ENCODE measurements at regions not wholly inside any gene's neighbourhood (a gene's known extent, or its start where the extent isn't known, plus 50 kb on each side); places are given as distances from the start of the nearest gene placed in this dataset.
"Not testable (repeated sequence)": the region's sequence is repeated elsewhere in the genome, so short reads cannot be mapped to it uniquely, and the experiment has no call there.

DNA sequence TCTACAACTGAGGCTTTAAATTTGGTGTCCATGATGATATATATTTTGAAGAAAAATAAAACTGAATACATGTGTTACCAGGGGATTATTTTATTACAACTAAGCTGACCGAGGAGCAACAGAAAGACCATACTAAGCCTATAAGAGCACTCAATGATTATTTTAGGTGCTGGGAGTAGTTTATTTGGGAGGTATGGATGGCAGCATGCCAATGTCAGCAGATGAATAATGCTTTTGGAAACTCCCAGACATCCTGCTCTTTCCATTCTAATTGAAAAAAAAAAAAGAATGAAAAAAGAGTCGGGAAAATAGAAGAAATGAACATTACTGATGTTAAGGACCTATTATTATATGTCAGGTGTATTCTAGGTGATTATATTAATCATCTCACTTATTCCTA lies 441.2 kb downstream of the BTG1 start:
- DNase-seq (ENCODE audit: extremely low read depth in 1 of 2, low read depth in 1 of 2), result no peak

DNA sequence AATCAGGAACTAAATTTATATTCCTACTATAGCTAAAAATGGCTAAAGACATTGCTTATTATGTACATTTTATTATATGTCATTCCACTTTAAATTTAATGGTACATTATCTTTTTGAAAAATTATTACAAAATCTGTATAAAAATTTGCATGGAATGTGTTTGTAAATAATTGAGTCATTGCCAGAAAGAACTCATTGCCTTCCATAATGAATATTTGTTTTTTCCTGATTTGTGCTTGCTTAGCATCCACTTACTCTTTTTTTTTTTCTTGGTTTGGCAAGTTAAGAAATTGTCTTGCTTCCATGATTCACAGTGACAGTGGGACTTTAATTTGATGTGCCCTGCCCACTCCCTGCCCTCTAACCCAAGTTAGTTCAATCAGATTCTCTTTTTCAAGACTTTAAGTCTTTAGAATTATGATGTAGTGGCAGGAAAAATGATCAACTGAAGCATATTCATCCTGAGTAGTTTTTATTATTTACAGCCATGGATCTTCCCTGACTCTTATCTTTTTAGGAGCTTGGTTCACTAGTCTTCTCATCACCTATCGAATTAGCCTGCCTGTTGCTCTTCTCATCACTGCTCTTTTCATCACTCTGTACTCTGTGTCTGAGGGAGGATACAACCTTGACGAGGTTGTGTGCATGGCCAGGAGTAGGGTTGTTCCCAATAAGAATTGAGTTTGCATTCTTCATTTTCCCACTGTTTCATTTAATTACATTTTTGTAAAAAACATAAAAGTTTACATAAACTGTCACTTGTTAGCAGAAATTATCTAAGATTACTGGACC lies 442.0 kb downstream of the BTG1 start:
- DNase-seq (ENCODE audit: extremely low read depth in 1 of 2, low read depth in 1 of 2), result no peak

DNA sequence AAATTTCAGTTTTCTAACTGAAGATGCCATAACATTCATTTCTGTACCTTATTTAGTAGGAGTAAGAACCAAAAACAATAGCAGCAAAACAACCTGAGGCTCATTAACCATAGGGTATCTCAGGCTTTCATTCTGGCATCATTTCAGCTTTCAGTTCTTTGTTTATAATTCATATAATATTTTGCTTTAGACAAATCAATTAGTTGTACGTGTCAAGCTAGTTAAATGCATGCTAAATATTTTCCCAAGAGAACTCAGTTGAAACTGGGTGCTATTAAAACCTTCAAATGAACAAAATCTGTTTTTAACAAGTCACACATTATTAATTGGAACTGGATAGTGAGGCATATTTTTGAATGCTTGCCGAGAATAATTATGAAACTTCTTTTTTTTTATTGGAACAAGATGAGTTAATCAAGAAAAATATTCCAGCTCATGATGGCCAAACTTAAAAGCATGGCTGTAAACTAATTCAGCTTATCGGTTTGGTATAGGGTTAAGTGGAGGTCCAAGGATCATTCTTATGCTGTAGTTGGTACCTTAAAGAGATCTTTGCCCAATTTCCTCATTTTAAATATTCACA lies 442.7 kb downstream of the BTG1 start:
- no peak for DNase-seq (ENCODE audit: extremely low read depth in 1 of 2, low read depth in 1 of 2)

DNA sequence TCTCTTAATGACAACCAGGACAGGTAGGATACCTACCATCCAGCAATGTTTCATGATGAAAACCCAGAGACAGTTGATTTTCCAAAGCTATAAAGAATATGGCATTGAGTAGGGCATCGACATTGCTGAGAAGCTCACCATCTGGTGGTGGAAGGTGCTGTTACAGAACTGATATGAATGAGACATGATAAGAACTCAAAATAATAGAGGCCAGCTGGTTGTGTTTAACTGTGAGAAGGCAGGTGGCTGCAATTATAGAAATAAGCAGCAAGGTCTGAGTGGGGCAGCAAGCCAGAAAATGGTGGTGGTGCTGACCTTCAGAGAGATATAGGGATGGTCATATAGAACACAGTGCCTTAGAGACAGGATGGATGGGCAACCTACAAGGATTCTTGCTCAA lies 449.7 kb downstream of the BTG1 start:
- DNase-seq (ENCODE audit: extremely low read depth in 1 of 2, low read depth in 1 of 2), result no peak

DNA sequence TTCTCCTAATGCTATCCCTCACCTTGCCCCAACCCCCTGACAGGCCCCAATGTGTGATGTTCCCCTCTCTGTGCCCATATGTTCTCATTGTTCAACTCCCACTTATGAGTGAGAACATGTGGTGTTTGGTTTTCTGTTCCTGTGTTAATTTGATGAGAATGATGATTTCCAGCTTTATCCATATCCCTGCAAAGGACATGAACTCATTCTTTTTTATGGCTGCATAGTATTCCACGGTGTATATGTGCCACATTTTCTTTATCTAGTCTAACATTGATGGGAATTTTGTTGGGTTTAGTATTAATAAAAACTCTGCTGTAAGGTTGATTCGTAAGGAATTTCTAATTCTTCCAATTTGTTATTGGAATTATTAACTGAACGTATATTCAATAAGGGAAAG lies 450.2 kb downstream of the BTG1 start:
- DNase-seq (ENCODE audit: extremely low read depth in 1 of 2, low read depth in 1 of 2), result not testable (repeated sequence)

DNA sequence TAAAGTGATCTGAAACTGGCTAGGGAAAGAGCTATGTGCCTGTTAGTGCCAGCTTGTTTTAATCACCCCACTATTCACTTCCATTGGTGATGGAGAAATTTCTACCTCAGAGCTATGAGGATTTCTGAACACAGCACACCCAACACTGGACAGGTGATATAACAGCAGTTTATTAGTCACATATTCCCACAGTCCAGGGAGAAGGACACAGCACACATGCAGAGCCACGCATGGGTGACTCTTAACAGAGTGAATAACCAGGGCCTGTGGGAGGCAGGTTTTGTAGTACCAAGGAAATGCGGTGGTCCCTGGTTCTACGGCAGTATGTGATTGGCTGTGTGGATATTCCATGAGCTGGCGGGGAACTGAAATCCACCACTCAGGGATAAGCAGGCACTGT lies 455.1 kb downstream of the BTG1 start:
- no peak for DNase-seq (ENCODE audit: extremely low read depth in 1 of 2, low read depth in 1 of 2)

DNA sequence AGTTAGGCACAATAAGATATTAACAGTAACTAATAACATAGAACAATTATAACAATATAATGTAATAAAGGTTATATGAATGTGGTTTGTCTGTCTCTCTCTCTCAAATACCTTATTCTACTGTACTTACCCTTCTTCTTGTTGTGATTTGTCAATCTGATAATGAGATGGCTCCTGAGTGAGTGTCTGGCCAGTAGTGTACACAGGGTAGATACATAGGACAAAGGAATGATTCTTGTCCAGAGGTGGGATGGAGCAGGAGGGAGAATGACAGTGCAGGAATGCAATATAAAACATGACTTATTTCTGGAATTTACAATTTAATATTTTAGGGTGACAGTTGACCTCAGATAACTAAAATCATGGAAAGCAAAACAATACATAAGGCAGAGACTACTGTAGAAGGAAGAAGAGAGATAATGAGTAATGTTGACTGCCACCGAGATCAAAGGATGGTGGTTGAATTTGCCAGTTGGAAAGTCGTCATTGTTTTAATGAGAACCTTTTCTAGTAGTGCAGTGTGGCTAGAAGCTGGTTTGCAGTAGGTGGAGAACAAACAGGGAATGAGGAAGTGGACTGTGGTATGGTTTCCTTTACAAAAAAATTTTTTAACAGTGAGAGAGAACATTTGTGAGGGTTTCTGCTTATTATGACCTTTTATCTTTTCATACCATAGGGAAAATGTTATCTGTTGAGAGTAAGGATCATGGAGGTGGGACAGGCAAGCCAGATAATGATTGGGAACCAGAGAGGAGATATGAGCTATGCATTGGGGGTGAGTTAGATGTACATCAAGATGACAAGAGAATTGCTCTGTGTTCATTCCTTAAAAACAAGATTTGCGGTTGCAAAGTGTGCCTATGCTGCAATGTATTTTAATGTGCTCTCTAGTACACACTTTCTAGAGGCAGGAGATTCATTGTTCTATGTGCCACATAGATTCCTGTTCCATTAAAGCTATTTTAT lies 458.3 kb downstream of the BTG1 start:
- DNase-seq (ENCODE audit: extremely low read depth in 1 of 2, low read depth in 1 of 2), result no peak

DNA sequence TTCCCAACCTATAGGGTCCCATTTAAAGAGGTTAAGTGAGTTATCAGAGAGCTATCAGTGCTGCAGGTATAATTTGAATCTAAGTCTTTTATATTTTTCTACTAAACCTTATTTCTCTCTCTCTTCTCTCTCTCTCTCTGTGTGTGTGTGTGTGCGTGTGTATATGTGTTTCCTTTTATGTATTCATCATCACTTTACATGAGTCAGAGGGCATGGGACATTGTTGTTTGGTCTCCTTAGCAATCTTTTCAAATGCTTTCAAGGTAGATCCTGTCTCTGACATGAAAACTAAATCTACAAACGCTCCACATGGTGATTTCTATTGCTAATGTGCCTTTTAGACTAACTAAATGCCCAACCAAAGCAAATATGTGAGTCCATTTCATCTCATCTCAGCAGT lies 459.7 kb downstream of the BTG1 start:
- no peak for DNase-seq (ENCODE audit: extremely low read depth in 1 of 2, low read depth in 1 of 2)

DNA sequence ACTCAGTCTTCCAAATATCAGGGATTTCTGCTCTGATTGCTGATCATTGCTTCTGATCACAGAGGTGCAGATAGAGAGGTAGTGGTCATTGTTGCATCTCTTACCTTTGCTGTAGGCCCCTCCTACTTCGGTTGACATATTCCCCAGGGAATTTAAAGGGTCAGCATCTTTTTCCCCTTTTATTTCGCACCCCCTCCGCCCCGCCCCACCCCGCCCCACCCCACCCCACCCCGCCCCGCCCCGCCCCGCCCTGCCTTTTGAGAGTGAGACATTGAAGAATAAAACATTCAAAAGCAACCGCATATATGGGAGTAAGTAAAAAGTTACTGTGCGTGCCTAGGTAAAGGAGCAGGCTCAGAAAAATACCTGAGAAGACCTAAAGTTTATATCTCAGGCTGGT lies 463.9 kb downstream of the BTG1 start:
- no peak for DNase-seq (ENCODE audit: extremely low read depth in 1 of 2, low read depth in 1 of 2)

DNA sequence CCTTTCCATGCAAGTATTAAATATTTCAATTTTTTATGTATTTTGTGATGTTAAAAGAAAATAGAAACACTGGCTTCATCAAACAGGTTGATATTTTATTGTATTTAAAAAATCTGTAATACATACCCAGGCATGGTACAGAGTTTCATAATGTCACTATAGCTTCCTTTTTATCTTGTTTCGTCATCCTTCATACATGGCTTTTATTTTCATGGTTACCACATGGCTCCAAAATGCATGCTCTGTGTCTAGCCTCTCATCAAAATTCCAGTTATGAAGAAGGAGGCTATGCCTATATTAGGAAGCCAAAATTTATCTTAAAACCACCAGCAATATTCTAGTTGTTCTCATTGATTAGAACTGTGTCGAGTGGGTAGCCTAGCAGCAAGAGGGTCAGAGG lies 464.8 kb downstream of the BTG1 start:
- DNase-seq (ENCODE audit: extremely low read depth in 1 of 2, low read depth in 1 of 2), result no peak

DNA sequence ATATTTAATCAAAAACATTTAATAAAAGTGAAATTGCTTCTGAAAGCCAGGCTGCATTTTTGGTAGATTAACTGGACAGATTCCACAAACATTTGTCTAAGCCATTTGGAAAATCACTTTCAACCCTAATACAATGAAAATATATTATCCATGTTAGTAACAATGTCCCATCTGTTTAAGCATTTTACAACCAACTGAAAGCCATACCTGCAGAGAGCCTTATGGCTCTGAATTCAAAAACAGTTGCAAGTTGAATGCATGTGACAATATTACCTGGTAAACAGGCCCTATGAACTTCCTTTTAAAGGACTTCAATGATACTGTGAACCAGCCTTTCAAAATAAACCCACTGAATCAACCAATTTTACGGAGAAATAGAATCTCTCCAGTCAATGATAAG lies 468.1 kb downstream of the BTG1 start:
- no peak for DNase-seq (ENCODE audit: extremely low read depth in 1 of 2, low read depth in 1 of 2)

DNA sequence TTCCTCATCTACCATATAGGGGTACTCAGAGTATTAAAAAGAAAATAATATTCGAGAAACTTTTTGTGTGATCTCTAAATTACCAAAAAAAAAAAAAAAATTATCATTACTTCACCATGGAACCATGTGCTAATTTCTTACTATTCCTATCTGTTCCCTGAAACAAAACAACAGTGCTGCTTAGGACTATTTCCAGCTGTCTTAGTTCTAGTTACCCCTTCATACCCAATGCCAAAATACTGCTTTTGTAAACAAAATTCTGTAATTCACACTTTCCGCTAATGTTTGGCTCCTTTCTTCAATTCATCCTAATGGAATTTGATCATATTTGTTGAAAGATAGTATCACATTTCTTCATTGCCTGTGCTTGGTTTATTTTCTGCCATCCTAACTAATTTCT lies 470.2 kb downstream of the BTG1 start:
- DNase-seq (ENCODE audit: extremely low read depth in 1 of 2, low read depth in 1 of 2), result no peak

DNA sequence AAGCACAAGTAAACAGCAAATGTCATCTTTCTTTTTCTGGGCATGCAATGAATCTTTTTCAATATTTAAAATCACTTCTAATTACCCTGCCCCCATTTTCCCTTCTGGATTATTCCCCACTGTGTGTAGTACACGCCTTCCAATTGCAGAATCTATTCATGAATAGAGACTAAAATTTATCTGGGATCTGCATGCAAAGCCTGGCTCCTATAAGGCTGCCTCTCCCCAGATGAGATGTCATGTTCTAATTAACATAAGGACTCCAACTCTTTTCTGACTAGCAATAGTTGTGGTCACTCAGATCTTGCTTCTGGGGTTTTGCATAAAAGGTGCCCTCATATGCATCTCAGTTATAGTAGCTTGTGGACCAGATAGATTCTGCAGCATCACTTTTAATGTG lies 473.5 kb downstream of the BTG1 start:
- DNase-seq (ENCODE audit: extremely low read depth in 1 of 2, low read depth in 1 of 2), result no peak

DNA sequence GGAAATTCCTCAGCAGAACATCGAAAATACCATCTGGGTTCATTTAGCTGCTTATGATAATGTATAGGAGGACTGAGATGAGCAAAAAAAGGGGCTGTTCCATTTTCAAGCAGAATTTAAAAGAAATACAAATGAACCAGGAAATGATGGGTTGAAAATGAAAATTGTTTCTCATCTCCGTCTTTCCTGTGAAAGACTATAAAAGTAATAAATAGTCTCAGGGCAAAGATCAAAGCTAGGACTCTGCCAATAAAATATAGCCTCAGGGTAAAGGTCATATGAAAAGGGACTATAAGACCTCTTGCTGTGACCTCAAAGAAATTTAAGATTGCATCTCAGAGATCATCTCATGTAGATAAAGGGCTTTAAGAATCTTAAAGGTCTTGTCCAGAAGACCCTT lies 478.0 kb downstream of the BTG1 start:
- DNase-seq (ENCODE audit: extremely low read depth in 1 of 2, low read depth in 1 of 2), result no peak

DNA sequence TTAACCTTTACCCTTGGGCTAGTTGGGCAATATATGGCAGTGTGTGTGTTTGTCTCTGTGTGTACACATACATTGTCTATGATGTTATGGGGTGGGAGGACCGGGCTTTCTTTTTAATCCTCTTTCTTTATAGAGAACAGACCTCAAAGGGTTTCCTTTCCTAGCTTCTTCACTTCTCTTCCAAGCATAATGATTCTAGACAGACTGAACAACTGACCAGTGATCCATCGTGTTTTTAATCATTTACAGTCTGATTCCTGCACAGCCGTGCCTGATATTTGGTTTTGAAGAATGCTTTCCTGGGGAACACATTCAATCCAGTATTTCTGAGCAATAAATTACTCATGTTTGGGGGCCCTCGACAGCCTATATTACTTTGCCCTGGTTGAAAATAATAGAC lies 481.1 kb upstream of the DCN start:
- no peak for DNase-seq (ENCODE audit: extremely low read depth in 1 of 2, low read depth in 1 of 2)

DNA sequence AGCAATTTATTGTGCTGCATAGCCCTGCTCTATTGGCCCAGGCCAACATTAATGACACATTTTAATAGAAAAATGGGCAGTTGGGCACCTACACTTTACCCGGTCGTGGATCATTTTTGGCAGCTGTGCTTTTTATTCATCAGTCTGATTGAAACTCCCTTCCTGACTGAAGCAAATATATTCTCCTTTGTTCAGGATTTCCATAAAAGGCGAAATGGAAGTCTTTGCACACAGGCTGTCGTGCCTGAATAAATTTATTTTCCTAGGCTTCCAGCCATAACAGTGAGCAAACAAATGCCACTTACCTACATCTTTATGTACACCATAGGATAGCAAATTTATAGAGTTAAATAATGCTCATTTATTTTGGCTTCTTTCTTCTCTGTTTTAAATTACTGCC lies 480.7 kb upstream of the DCN start:
- DNase-seq (ENCODE audit: extremely low read depth in 1 of 2, low read depth in 1 of 2), result no peak

DNA sequence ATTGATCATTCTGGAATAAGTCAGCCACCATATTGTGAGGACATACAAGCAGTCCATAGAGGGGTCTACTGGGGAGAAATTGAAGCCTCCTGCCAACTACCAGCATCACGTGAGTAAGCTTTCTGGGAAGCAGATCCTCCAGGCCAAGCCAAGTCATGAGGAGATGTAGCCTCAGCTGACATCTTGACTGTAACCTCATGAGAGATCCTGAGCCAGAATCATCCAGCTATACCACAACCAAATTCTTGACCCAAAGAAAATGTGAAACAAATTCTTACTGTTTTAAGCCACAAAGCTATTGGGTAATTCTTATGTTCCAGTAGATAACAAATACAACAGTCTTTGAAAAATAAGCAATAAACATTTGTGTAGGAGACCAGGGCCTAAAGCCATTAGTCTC lies 479.4 kb upstream of the DCN start:
- DNase-seq (ENCODE audit: extremely low read depth in 1 of 2, low read depth in 1 of 2), result no peak

DNA sequence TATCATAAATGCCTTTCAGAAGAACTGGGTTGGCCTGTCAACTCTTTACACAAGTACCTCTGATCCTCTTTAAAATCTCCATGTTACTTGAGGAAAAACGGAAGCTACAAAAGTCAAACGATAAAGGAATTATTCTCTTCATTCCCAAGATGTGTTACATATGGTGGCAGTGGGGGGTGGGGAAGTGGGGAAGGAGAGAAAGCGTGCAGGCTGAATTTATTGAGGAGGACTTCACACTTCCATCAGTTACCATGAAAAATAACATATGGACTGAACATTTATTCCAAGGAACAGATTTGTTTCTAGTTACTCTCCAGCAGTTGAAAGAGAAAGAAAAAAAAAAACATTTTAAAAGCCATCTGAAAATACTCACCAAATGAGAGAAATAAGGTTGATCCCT lies 474.4 kb upstream of the DCN start:
- no peak for DNase-seq (ENCODE audit: extremely low read depth in 1 of 2, low read depth in 1 of 2)

DNA sequence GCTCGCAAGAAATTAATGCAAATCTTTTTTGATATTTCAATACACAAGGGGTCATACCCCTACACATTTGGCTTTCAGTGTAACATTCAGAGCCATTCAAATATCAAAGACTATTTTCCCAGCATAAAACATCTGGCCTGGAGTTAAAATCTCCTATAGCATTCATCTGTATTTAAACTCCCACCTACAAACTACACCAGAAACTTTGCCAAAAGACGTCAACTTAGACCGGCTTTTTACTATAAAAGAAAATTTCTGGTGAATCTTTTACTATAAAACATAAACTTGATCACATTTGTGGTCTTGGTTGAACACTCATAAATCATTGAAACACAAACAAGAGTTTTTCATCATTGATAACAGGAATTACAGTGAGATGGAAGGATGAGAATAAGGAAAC lies 473.3 kb upstream of the DCN start:
- no peak for DNase-seq (ENCODE audit: extremely low read depth in 1 of 2, low read depth in 1 of 2)

DNA sequence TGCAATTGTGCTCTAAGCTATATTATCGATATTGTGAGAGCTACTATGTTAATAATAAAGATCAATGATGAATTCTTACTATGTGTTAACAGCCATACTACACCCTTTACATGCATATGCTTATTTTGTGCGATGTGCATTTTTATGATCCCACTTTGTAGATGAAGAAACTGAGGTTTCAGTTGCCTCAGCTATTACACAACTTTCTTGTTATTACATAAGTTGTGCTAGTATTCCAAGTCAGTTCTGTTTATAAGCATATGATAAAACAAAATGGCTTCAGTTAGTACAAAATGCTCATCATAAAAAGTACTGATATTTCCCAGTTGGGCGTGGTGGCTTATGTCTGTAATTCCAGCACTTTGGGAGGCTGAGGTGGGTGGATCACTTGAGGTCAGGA lies 471.5 kb upstream of the DCN start:
- no peak for DNase-seq (ENCODE audit: extremely low read depth in 1 of 2, low read depth in 1 of 2)

DNA sequence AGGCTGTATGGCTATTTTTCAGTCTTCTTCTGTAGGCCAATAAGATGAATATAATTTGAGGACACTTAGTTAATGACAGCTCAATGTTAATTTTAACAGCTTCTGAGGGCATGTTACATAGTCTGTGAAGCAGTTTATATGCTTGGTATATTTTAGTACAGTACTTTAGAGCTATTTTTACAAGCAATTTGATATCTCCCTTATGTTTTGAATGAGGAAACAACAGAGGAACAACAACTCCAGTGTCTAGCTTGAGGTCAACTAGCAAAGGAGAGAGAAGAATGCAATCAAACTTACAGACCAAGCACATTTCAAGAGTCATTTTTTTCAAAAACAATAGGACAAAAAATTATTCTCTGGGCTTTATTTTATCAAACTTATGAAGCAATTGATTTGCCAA lies 469.1 kb upstream of the DCN start:
- no peak for DNase-seq (ENCODE audit: extremely low read depth in 1 of 2, low read depth in 1 of 2)

DNA sequence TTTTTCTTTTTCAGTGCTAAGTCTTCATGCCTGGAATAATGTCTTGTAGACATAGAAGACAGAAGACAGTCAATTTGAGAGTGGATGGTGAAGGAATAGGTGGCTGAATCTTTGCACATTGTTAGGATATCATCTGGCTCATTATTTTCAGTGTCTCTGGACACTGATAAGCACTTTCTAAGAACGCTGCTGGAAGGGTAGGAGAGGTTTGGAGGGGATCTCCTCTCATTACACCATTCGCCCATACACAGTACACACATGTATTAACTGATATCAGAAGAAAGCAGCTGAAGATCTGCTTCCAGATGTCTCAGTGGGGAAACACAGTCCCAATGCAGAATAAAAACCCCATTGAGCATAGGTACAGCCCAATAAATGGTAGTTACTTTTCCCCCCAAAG lies 461.1 kb upstream of the DCN start:
- DNase-seq (ENCODE audit: extremely low read depth in 1 of 2, low read depth in 1 of 2), result no peak
